ENCODE measurements at regions not wholly inside any gene's neighbourhood (a gene's known extent, or its start where the extent isn't known, plus 50 kb on each side); places are given as distances from the start of the nearest gene placed in this dataset.
A peak's percentile ranks its signal among the peaks of the same experiment; 100 is the strongest.

DNA sequence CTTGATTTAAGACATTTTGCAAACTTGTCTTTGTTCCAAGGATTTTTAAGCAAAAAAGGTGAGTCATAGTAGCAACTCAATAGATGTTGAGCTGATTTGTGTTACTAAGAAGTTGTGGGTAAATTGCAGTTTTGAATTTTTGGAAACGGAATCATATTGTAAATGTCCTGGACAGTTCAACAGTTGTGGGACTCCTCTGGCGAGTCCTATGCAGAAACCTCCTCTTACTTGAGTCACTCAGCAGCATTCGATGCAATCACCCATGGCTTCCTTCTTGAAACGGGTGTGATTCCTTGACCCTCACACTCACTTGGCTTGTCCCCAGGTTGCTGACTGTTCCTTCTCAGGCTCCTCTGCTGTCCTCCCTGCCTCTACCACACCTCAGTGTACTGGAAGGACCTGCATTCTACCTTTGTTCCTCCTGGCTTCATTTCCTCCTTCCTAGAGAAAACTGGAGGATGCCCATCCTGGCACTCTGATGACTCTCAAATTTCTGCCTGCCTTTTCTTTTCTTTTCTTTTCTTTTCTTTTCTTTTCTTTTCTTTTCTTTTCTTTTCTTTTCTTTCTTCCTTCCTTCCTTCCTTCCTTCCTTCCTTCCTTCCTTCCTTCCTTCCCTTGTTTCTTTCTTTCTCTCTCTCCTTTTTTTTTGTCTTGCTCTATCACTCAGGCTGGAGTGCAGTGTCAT is 52.8 kb upstream of the DGKG start:
- DNase-seq, result no peak
- in situ Hi-C loops (cut with MboI; ENCODE audit: low pct_unique_long_range_greater_than_20kb, low sequenced_read_pairs), result no loop called here

DNA sequence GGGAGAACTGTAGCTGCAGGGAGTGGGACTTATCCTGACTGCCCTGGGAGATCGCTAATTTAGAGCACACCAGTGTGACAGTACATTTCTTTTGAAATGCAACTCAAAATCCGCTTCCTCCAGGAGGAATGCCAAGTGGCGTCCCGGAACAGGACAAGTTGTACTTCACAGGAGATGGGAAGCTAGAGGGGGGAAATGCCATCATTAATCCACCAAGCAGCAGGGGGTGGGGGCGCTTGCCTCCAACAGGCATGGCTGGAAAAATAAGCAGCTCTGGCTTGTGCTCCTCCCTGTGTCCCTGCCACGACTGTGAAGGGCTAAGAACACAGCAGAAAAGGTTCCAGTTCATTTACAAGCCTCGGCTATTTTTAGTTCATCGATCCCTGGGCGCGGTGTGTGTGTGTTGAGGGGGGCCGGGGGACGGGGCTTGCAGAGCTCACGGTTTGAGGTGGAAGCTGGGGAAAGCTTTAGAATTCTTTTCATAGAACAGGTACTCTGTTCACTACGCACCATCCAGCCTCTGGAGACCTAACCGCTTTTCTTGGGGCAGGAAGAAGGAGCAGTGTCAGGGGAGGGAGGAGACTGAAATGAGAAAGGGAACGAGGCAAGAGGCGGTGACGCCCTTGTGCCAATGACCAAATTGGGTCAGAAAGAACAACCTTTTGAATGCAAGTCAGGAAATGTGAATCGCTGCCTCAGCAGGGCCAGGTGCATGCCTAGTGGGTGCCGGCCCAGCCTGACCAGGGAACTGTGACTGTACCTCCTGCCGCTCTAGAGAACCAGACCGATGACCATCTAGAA is 51.8 kb upstream of the DGKG start:
- DNase-seq, result peak; percentile 24
- in situ Hi-C loops (cut with MboI; ENCODE audit: low pct_unique_long_range_greater_than_20kb, low sequenced_read_pairs), result no loop called here

DNA sequence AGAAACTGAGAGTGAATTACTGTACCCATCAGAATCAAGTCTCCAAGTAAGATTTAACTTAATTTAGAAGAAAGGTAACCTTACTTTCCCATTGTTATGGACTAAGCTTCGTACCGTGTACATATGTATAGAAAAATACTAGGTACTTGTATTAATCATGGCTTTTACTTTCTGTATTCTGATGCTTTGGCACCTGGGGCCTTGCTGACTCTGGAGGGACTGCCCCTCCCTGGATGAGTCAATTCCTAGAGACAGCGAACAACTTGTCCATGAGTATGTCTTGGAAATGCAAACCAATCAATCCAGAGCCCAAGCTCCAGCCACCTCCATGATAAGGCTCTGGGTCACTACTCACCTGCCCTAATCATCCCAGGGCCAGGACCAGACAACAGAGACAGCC is 50.0 kb upstream of the DGKG start:
- no peak for DNase-seq
- in situ Hi-C loops (cut with MboI; ENCODE audit: low pct_unique_long_range_greater_than_20kb, low sequenced_read_pairs), result no loop called here
